ENCODE measurements at regions not wholly inside any gene's neighbourhood (a gene's known extent, or its start where the extent isn't known, plus 50 kb on each side); places are given as distances from the start of the nearest gene placed in this dataset.

- no peak for TF ChIP-seq IKZF5 (CRISPR knock-in tag; IDR thresholded peaks at IDR 0.05)
- no peak for TF ChIP-seq ZNF292 (CRISPR knock-in tag; IDR thresholded peaks at IDR 0.05; ENCODE audit: borderline replicate concordance, low read depth)
- no peak for TF ChIP-seq ZNF34 (CRISPR knock-in tag; IDR thresholded peaks at IDR 0.05; ENCODE audit: borderline replicate concordance)
- TF ChIP-seq FUBP1 (CRISPR knock-in tag; IDR thresholded peaks at IDR 0.05; ENCODE audit: borderline replicate concordance), result no peak
- no peak for TF ChIP-seq SMYD3 (CRISPR knock-in tag; IDR thresholded peaks at IDR 0.05)
- no peak for TF ChIP-seq PAX8 (CRISPR knock-in tag; IDR thresholded peaks at IDR 0.05; ENCODE audit: borderline replicate concordance)
- no peak for TF ChIP-seq ZNF383 (CRISPR knock-in tag; IDR thresholded peaks at IDR 0.05; ENCODE audit: borderline replicate concordance)
- no peak for TF ChIP-seq ZNF318 (CRISPR knock-in tag; IDR thresholded peaks at IDR 0.05)
- no peak for TF ChIP-seq ZNF441 (CRISPR knock-in tag; IDR thresholded peaks at IDR 0.05; ENCODE audit: borderline replicate concordance)
- TF ChIP-seq DR1 (CRISPR knock-in tag; IDR thresholded peaks at IDR 0.05), result no peak
Observed at GRCh38 chr5:20609126-20609525, 621.1 kb upstream of the CDH18 start (continued).
